HepG2 (cell line): ENCODE measurements at regions not wholly inside any gene's neighbourhood (a gene's known extent, or its start where the extent isn't known, plus 50 kb on each side); places are given as distances from the start of the nearest gene placed in this dataset.
A peak's percentile ranks its signal among the peaks of the same experiment; 100 is the strongest.

Source experiments
- HNRNPL ChIP-seq: fragments of 200-400 bp; formaldehyde crosslinking; IDR thresholded peaks from 2 replicates; pipeline ENCODE4 v1.6.1; 2017; ENCODE audit warnings: mild to moderate bottlenecking, low read depth, low read length
- ISX ChIP-seq: sonication (generic); formaldehyde crosslinking; conservative IDR thresholded peaks from 2 replicates; pipeline ENCODE4 v1.5.0; 2020; ENCODE audit warnings: missing genetic modification reagents
- MBNL3 ChIP-seq: fragments of 250-450 bp; sonication (Bioruptor Pico); conservative IDR thresholded peaks from 2 replicates; pipeline ENCODE4 v1.8.0; 2022; ENCODE audit warnings: mild to moderate bottlenecking, inconsistent platforms
- NFE2 ChIP-seq: sonication (generic); formaldehyde crosslinking; IDR thresholded peaks from 2 replicates; pipeline ENCODE4 v1.4.0; 2020; ENCODE audit warnings: missing genetic modification reagents
- SIX4 ChIP-seq: sonication (generic); formaldehyde crosslinking; IDR thresholded peaks from 2 replicates; pipeline ENCODE4 v1.4.0; 2020; ENCODE audit warnings: missing genetic modification reagents
- TBL1XR1 ChIP-seq: fragments of 150-350 bp; IDR thresholded peaks from 2 replicates; pipeline ENCODE4 v1.6.1; 2014; ENCODE audit warnings: borderline replicate concordance, low read length; ENCODE audit not compliant: partially characterized antibody
- THYN1 ChIP-seq: sonication (generic); formaldehyde crosslinking; IDR thresholded peaks from 2 replicates; pipeline ENCODE4 v1.8.1; 2023; ENCODE audit warnings: low read depth, mild to moderate bottlenecking, moderate library complexity, missing genetic modification reagents, borderline replicate concordance
- ZKSCAN1 ChIP-seq: fragments of 150-350 bp; IDR thresholded peaks from 2 replicates; pipeline ENCODE4 v1.6.1; 2014; ENCODE audit warnings: low read length
- ZMYM4 ChIP-seq: sonication (generic); formaldehyde crosslinking; IDR thresholded peaks from 2 replicates; pipeline ENCODE4 v1.8.1; 2023; ENCODE audit warnings: mild to moderate bottlenecking, missing genetic modification reagents
- ZNF12 ChIP-seq: sonication (generic); formaldehyde crosslinking; IDR thresholded peaks from 2 replicates; pipeline ENCODE4 v1.5.0; 2020; ENCODE audit warnings: missing genetic modification reagents
- ZNF343 ChIP-seq: sonication (generic); formaldehyde crosslinking; IDR thresholded peaks from 2 replicates; pipeline ENCODE4 v1.4.0; 2020; ENCODE audit warnings: mild to moderate bottlenecking, missing genetic modification reagents
- ZNF761 ChIP-seq: sonication (generic); formaldehyde crosslinking; conservative IDR thresholded peaks from 2 replicates; pipeline ENCODE4 v1.4.0; 2020; ENCODE audit warnings: mild to moderate bottlenecking, missing genetic modification reagents
- TF ChIP-seq, protein P1 (sequence below): sonication (generic); formaldehyde crosslinking; IDR thresholded peaks from 2 replicates; pipeline ENCODE4 v1.4.0; 2020; ENCODE audit warnings: missing genetic modification reagents
- TF ChIP-seq, protein P2 (sequence below): sonication (generic); formaldehyde crosslinking; IDR thresholded peaks from 2 replicates; pipeline ENCODE4 v1.8.0; 2022; ENCODE audit warnings: mild to moderate bottlenecking, missing genetic modification reagents, moderate library complexity
- TF ChIP-seq, protein P3 (sequence below): sonication (generic); formaldehyde crosslinking; IDR thresholded peaks from 2 replicates; pipeline ENCODE4 v1.5.0; 2020; ENCODE audit warnings: missing genetic modification reagents
- TF ChIP-seq, protein P4 (sequence below): sonication (generic); formaldehyde crosslinking; IDR thresholded peaks from 2 replicates; pipeline ENCODE4 v1.4.0; 2020; ENCODE audit warnings: missing genetic modification reagents, mild to moderate bottlenecking, borderline replicate concordance
- TF ChIP-seq, protein P5 (sequence below): sonication (generic); formaldehyde crosslinking; conservative IDR thresholded peaks from 2 replicates; pipeline ENCODE4 v1.8.0; 2022; ENCODE audit warnings: low read depth, missing genetic modification reagents

DNA sequence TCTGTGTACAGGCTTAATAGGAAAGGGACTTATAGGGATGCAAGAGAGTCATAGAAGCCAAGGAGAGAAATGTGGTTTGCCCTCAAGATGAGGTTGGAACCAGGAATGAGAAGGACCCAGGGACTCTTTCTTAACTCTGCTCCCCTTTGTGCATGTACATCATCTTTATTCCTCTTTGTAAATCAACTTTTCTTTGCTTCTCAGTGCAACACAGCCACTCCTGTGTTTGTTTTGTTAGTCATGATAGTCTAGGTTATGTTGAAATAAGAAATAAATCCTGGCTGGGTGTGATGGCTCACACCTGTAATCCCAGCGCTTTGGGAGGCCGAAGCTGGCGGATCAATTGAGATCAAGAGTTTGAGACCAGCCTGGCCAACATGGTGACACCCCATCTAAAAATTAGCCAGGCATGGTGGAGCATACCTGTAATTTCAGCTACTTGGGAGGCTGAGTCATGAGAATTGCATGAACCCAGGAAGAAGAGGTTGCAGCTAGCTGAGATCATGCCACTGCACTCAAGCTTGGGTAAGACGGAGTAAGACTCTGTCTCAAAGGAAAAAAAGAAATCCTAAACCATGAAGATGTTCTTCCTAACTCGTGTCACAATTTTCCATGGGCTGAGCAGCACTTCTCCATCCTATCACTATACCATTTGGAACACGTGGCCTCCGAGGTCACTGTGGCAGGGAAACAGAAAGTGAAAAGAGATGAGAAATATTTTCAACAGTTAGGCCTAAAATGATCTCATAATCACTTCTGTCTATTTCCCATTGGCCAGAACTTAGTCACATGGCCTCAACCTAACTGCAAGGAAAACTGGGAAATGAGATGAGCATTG lies 73.0 kb upstream of the TMEM17 start (continued):
- TF ChIP-seq, protein P1, sequence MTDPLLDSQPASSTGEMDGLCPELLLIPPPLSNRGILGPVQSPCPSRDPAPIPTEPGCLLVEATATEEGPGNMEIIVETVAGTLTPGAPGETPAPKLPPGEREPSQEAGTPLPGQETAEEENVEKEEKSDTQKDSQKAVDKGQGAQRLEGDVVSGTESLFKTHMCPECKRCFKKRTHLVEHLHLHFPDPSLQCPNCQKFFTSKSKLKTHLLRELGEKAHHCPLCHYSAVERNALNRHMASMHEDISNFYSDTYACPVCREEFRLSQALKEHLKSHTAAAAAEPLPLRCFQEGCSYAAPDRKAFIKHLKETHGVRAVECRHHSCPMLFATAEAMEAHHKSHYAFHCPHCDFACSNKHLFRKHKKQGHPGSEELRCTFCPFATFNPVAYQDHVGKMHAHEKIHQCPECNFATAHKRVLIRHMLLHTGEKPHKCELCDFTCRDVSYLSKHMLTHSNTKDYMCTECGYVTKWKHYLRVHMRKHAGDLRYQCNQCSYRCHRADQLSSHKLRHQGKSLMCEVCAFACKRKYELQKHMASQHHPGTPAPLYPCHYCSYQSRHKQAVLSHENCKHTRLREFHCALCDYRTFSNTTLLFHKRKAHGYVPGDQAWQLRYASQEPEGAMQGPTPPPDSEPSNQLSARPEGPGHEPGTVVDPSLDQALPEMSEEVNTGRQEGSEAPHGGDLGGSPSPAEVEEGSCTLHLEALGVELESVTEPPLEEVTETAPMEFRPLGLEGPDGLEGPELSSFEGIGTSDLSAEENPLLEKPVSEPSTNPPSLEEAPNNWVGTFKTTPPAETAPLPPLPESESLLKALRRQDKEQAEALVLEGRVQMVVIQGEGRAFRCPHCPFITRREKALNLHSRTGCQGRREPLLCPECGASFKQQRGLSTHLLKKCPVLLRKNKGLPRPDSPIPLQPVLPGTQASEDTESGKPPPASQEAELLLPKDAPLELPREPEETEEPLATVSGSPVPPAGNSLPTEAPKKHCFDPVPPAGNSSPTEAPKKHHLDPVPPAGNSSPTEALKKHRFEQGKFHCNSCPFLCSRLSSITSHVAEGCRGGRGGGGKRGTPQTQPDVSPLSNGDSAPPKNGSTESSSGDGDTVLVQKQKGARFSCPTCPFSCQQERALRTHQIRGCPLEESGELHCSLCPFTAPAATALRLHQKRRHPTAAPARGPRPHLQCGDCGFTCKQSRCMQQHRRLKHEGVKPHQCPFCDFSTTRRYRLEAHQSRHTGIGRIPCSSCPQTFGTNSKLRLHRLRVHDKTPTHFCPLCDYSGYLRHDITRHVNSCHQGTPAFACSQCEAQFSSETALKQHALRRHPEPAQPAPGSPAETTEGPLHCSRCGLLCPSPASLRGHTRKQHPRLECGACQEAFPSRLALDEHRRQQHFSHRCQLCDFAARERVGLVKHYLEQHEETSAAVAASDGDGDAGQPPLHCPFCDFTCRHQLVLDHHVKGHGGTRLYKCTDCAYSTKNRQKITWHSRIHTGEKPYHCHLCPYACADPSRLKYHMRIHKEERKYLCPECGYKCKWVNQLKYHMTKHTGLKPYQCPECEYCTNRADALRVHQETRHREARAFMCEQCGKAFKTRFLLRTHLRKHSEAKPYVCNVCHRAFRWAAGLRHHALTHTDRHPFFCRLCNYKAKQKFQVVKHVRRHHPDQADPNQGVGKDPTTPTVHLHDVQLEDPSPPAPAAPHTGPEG (CRISPR knock-in tag), result no peak
- TF ChIP-seq MBNL3 (CRISPR knock-in tag) (no peak), HNRNPL (no peak), ZNF12 (CRISPR knock-in tag) (peak; percentile 85), THYN1 (CRISPR knock-in tag) (no peak), NFE2 (no peak), ZKSCAN1 (no peak), ISX (CRISPR knock-in tag) (no peak), SIX4 (0 out of 2 replicates have a peak, but pooled peaks have one; percentile 19), ZNF761 (CRISPR knock-in tag) (no peak), TBL1XR1 (no peak), ZMYM4 (CRISPR knock-in tag) (no peak), ZNF343 (CRISPR knock-in tag) (no peak)
- TF ChIP-seq, protein P2, sequence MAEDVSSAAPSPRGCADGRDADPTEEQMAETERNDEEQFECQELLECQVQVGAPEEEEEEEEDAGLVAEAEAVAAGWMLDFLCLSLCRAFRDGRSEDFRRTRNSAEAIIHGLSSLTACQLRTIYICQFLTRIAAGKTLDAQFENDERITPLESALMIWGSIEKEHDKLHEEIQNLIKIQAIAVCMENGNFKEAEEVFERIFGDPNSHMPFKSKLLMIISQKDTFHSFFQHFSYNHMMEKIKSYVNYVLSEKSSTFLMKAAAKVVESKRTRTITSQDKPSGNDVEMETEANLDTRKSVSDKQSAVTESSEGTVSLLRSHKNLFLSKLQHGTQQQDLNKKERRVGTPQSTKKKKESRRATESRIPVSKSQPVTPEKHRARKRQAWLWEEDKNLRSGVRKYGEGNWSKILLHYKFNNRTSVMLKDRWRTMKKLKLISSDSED, result no peak
- TF ChIP-seq, protein P3, sequence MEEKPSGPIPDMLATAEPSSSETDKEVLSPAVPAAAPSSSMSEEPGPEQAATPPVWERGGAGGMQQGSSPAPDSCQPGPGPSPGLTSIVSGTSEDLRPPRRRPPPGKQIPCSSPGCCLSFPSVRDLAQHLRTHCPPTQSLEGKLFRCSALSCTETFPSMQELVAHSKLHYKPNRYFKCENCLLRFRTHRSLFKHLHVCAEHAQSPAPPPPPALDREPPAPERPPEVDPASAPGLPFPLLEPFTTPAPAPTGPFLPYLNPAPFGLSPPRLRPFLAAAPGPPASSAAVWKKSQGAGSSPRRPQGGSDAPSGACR (CRISPR knock-in tag), result no peak
- TF ChIP-seq, protein P4, sequence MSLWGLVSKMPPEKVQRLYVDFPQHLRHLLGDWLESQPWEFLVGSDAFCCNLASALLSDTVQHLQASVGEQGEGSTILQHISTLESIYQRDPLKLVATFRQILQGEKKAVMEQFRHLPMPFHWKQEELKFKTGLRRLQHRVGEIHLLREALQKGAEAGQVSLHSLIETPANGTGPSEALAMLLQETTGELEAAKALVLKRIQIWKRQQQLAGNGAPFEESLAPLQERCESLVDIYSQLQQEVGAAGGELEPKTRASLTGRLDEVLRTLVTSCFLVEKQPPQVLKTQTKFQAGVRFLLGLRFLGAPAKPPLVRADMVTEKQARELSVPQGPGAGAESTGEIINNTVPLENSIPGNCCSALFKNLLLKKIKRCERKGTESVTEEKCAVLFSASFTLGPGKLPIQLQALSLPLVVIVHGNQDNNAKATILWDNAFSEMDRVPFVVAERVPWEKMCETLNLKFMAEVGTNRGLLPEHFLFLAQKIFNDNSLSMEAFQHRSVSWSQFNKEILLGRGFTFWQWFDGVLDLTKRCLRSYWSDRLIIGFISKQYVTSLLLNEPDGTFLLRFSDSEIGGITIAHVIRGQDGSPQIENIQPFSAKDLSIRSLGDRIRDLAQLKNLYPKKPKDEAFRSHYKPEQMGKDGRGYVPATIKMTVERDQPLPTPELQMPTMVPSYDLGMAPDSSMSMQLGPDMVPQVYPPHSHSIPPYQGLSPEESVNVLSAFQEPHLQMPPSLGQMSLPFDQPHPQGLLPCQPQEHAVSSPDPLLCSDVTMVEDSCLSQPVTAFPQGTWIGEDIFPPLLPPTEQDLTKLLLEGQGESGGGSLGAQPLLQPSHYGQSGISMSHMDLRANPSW, result no peak
- TF ChIP-seq, protein P5, sequence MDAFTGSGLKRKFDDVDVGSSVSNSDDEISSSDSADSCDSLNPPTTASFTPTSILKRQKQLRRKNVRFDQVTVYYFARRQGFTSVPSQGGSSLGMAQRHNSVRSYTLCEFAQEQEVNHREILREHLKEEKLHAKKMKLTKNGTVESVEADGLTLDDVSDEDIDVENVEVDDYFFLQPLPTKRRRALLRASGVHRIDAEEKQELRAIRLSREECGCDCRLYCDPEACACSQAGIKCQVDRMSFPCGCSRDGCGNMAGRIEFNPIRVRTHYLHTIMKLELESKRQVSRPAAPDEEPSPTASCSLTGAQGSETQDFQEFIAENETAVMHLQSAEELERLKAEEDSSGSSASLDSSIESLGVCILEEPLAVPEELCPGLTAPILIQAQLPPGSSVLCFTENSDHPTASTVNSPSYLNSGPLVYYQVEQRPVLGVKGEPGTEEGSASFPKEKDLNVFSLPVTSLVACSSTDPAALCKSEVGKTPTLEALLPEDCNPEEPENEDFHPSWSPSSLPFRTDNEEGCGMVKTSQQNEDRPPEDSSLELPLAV (CRISPR knock-in tag), result no peak
